ENCODE measurements at regions not wholly inside any gene's neighbourhood (a gene's known extent, or its start where the extent isn't known, plus 50 kb on each side); places are given as distances from the start of the nearest gene placed in this dataset.

DNA sequence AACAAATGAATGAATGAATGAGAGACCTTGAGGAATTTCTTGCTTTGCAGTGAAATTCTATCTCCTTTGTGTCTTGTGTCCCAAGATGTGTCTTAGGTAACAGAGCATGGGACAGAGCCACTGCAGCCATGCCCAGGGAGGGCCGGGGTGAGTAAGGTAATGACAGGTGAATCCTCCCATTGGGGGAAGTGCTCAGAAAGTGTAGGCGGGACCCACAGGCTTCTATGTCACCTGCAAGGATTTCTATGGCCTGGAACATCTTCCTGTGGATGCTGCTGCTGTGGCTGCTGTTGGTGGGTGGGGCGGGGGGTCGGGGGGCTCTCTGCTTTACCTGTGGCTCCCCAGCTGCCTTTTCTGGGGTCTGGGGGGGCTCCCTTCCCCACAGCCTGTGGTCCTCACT lies 133.6 kb upstream of the IER5L start:
- BruUV-seq (replicated peaks) = no TSS peak
- POLR2A ChIA-PET (ENCODE audit: unreplicated experiment) = no interaction called here
- Histone ChIP-seq H3K9me2 (ENCODE audit: insufficient read depth) (no peaks in the 10 kb centered on the region), H3K36me3 (ENCODE audit: low read depth) (no peaks in the 10 kb centered on the region), H3K9me3 (ENCODE audit: insufficient read depth, low read depth) (no peaks in the 10 kb centered on the region), H2AFZ (no peak overlapping the region), H3K4me1 (replicated peaks; ENCODE audit: insufficient read depth) (no peaks in the 10 kb centered on the region), H3F3A (ENCODE audit: insufficient read depth, low read depth) (0 out of 2 replicates have a peak, but pooled peaks cover 5% of the 10 kb centered on the region), H3K27ac (no peak overlapping the region), H3K27me3 (ENCODE audit: insufficient read depth, low read depth) (no peaks in the 10 kb centered on the region), H4K20me1 (ENCODE audit: insufficient read depth) (no peaks in the 10 kb centered on the region), H3K79me2 (ENCODE audit: low read depth) (no peaks in the 10 kb centered on the region), H3K4me2 (no peak overlapping the region), H3K4me3 (no peak overlapping the region)
- intact Hi-C loops (cut with micrococcal nuclease; ENCODE audit: unreplicated experiment) = no loop called here
- DNase-seq = no peak
- TF ChIP-seq, protein P1, sequence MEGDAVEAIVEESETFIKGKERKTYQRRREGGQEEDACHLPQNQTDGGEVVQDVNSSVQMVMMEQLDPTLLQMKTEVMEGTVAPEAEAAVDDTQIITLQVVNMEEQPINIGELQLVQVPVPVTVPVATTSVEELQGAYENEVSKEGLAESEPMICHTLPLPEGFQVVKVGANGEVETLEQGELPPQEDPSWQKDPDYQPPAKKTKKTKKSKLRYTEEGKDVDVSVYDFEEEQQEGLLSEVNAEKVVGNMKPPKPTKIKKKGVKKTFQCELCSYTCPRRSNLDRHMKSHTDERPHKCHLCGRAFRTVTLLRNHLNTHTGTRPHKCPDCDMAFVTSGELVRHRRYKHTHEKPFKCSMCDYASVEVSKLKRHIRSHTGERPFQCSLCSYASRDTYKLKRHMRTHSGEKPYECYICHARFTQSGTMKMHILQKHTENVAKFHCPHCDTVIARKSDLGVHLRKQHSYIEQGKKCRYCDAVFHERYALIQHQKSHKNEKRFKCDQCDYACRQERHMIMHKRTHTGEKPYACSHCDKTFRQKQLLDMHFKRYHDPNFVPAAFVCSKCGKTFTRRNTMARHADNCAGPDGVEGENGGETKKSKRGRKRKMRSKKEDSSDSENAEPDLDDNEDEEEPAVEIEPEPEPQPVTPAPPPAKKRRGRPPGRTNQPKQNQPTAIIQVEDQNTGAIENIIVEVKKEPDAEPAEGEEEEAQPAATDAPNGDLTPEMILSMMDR (conservative IDR thresholded peaks at IDR 0.05) = no peak
- TF ChIP-seq EZH2 (IDR thresholded peaks at IDR 0.05; ENCODE audit: low read depth) = no peak
- CTCF ChIA-PET = no interaction called here

DNA sequence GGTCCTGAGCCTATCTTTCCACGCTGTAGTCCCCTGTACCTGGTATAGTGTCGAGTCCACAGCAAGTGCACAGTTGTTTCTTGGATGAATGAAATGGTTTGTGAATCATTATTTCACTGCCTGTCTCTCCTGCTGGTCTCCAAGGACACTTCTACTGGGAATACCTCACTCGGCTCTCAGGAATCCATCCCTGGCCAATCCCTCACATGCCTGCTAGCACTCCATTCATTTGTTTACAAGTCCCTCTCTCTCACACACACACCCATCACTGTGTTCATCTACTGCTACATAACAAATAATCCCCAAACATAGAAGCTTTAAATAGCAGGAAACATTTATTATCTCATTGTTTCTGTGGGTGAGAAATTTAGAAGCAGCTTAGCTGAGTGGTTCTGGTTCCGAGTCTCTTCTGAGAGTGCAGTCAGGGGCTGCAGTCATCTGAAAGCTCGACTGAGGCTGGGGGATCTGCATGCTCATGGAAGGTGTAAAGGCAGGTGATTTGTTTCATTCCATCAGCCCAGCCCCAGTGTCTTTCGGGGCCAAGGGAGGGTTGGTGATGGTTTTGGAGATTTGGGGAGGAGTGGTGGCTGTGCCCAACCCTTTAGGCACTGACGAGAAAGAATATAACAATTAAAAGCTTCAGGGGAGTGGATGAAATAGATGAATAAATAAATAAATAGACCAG lies 132.7 kb upstream of the IER5L start:
- ChIA-PET CTCF (no interaction called here), POLR2A (ENCODE audit: unreplicated experiment) (no interaction called here)
- Histone ChIP-seq H3K4me2 (no peak overlapping the region), H3F3A (ENCODE audit: insufficient read depth, low read depth) (0 out of 2 replicates have a peak, but pooled peaks cover 5% of the 10 kb centered on the region), H3K9me2 (ENCODE audit: insufficient read depth) (no peaks in the 10 kb centered on the region), H3K79me2 (ENCODE audit: low read depth) (no peaks in the 10 kb centered on the region), H3K4me1 (replicated peaks; ENCODE audit: insufficient read depth) (no peaks in the 10 kb centered on the region), H2AFZ (no peak overlapping the region), H3K27me3 (ENCODE audit: insufficient read depth, low read depth) (no peaks in the 10 kb centered on the region), H3K27ac (no peak overlapping the region), H3K36me3 (ENCODE audit: low read depth) (no peaks in the 10 kb centered on the region), H3K4me3 (no peak overlapping the region), H3K9me3 (ENCODE audit: insufficient read depth, low read depth) (no peaks in the 10 kb centered on the region), H4K20me1 (ENCODE audit: insufficient read depth) (no peaks in the 10 kb centered on the region)
- intact Hi-C loops (cut with micrococcal nuclease; ENCODE audit: unreplicated experiment) = no loop called here
- DNase-seq = no peak
- BruUV-seq (replicated peaks) = no TSS peak
- no peak for TF ChIP-seq EZH2 (IDR thresholded peaks at IDR 0.05; ENCODE audit: low read depth)
- TF ChIP-seq, protein P1 (conservative IDR thresholded peaks at IDR 0.05) = no peak

DNA sequence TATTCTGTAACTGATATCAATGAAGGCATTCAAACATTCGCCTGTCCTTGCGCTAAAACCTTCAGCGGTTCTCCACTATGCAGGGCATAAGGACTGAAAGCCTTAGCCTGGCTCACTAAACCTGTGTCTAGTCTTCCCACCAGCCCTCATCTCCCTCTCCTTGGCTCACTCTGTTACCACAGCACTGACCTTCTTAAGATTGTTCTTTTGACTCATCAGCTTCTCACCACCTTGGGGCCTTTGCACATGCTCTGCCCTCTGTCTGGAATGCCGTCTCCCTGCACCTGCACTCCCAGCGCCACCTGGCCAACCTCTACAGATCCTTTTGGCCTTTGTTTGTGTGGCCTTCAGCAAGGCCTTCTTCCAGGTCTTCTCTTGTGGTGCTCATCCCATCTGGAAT lies 131.8 kb upstream of the IER5L start:
- Histone ChIP-seq H3F3A (ENCODE audit: insufficient read depth, low read depth) (0 out of 2 replicates have a peak, but pooled peaks cover 5% of the 10 kb centered on the region), H2AFZ (no peak overlapping the region), H3K36me3 (ENCODE audit: low read depth) (no peaks in the 10 kb centered on the region), H3K4me3 (no peak overlapping the region), H3K27ac (no peak overlapping the region), H4K20me1 (ENCODE audit: insufficient read depth) (no peaks in the 10 kb centered on the region), H3K9me2 (ENCODE audit: insufficient read depth) (no peaks in the 10 kb centered on the region), H3K79me2 (ENCODE audit: low read depth) (no peaks in the 10 kb centered on the region), H3K4me2 (no peak overlapping the region), H3K4me1 (replicated peaks; ENCODE audit: insufficient read depth) (no peaks in the 10 kb centered on the region), H3K9me3 (ENCODE audit: insufficient read depth, low read depth) (no peaks in the 10 kb centered on the region), H3K27me3 (ENCODE audit: insufficient read depth, low read depth) (no peaks in the 10 kb centered on the region)
- intact Hi-C loops (cut with micrococcal nuclease; ENCODE audit: unreplicated experiment) = no loop called here
- no peak for TF ChIP-seq EZH2 (IDR thresholded peaks at IDR 0.05; ENCODE audit: low read depth)
- TF ChIP-seq, protein P1 (conservative IDR thresholded peaks at IDR 0.05) = no peak
- POLR2A ChIA-PET (ENCODE audit: unreplicated experiment) = no interaction called here
- BruUV-seq (replicated peaks) = no TSS peak
- DNase-seq = no peak
- CTCF ChIA-PET = interaction anchor here (0.6 kb wide), 1 partner anchor 13 kb away, joined by 11 read pairs; no protein-coding TSS in a partner anchor
